Suppressor macrophage treated with lipopolysaccharide for 1 hour (primary cell): ENCODE measurements at regions not wholly inside any gene's neighbourhood (a gene's known extent, or its start where the extent isn't known, plus 50 kb on each side); places are given as distances from the start of the nearest gene placed in this dataset.

Experiments
- DNase-seq, 3 donors: peaks; one replicate each; pipeline ENCODE4 v3.0.0-alpha.2; 2020 to 2022

DNA sequence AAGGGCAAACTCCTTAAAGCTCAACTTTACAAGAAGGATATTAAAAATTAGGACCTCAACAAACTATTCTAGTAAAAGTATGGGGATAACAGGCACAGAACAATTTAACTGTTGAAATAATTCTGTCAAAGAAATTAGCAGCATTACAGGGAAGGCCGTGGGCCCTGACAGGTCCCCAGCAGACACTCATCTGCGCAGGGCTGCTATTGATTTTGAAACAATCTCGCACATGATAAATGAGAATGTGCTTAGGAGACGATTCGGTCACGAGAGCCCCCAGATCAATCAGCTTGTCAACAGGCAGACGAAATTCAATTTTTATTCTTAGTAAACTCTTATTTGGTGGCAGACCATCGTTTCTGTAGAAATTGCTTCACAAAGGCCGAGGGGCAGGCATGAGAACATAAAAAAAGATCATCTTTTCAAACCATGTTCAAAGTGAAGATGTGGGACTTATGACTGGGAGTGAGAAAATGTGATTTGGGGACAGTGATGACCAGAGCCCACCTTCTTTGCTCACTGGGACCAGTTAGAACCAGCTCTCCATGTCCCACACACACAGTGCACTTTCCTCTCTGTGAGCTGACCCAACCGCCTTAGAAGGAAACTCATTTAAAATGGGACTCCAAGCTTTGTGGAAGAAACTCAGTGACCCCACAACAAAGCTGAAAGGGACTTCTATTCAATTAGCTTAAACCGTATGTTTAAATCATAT is 654.5 kb downstream of the TOX3 start:
- no peak for DNase-seq

DNA sequence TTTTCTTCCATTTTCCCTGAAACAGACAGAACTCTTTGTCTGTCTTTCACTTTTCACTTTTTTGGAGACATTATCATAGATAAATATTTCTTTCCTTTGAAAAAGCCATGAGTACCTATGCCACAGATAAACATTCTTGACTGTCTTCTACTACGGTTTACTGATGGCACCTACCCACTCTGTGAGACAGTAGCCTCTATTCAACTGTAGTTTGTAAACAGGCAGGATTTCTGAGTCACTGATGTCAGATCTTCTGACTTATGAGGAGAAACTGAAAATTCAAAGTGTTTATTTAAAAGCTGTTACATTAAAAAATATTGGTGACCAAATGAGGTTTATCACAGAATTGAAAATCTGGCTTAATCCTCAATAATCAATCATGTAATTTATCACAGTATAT is 658.4 kb downstream of the TOX3 start:
- DNase-seq, result no peak

DNA sequence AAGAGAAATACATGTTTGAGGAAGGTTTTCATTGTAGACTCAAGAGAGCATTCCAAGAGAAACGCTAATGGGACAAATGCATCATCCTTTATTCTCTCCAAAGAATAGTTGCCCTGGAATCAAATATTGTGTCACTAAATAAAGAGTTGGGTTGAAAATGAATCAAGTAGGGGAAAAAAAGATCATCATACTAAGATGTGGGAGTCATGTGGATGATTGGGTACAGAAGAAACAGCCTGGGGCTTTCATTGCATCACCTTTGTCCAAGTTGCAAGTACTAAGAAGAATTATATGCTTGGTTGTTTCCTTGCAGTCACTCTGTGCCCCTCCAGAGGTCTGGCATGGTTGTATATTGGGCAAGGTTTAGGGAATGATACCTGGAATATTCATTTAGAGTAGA is 658.9 kb downstream of the TOX3 start:
- no peak for DNase-seq

DNA sequence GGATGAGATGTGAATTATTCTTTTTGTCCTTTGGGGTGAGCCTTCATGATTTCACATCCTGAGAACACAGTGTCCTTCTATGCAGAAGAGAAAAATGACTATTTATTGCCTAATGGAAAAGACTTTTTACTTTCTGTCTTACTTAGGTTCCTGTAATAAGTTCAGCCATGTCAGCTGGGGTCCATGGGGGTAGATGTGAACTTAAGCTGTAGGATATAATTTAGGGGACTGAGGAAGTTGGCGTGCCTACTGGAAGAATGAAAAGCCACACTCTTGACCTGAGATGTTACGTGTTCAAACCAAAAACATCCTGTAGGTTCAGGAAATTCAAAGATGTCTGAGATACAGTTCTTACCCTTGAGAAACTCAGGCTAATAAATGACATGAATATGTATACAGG is 660.5 kb downstream of the TOX3 start:
- no peak for DNase-seq

DNA sequence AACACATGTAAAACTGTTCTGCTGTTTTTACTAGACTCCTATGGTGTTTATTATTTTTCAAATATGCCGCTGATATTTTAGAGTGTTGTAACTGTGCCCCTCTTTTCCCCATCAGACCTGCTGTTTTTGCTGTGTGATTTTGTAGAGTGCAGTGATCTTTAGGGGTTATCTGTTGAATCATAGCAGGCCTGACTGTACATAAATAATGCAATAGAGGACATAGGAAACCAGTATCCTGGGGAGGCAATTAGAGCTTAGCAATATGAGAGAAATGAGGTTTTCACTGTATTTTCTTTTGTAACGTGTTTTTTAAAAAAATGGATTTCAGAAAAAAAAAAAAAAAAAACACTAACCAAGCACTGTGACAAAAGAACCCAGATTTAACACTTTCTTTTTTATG is 662.2 kb downstream of the TOX3 start:
- DNase-seq, result no peak

DNA sequence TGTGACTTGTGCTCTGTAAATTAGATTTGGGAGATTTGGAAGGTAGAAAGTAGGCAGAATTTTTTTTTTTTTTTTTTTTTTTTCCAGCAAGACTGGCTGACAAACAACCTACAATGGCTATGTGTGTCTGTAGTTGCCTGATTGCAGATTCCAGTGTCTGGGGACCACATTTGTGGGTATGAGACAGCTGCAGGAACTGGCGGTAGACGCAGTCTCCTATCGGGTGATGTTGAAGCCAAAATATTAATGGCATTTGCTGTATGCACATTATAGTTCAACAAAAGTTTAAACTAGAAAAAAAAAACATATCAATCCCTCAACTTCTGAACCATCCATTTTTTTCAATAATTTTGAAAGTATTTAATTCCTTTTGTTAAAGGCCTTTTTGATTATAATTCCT is 665.2 kb downstream of the TOX3 start:
- DNase-seq, result no peak

DNA sequence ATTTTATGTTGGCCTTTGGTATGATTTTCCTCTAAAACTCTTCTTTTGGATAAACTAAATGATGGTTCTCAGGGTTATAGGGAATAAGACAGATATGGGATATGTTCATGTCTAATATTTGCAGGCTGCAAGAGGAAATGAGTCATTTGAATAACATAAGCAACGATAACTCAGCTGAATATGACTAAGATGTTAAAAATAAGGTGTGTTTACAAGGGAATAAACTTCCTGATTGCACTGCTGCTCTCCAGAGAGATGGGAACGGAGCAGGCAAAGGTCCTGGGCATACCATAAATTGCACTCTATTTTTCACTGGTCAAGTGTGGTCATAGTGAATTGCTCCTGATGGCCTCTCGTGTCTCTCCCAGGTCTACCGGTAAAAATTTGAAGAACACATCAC is 666.2 kb downstream of the TOX3 start:
- no peak for DNase-seq

DNA sequence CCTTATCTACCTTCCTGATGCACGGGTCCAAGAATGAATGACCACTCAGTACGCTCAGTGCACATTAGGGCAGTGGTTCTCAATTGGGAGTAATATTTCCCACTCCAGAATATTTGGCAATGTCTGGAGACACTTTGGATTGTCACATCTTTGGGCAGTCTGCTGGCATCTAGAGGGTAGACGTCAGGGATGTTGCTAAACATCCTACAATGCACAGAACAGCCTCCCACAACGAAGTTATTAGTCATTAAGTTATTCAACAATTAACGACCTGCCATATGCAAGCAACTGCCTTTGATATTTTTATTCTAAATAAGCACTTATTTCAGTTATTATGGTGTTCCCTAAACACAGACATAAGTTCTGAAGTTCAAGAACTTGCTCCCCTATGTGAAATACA is 669.3 kb downstream of the TOX3 start:
- no peak for DNase-seq

DNA sequence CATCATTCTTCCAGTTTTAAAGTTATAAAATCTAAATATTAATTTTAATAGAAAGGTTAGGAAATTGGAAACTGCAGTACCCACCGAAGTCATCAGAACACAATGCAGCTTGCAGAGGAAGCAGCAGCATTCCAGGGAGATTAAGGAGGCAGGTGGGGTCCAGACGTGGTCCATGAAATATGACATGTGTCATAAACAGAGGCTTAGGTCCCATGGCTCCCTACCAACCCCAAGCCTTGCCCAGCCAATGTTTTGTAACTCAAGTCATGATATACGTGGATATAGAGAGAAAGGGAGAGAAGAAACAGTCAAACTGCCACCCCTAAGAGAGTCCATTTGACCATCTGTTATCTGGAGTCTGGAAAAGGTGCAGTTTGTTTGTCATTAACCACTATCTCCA is 670.0 kb downstream of the TOX3 start:
- DNase-seq, result no peak

DNA sequence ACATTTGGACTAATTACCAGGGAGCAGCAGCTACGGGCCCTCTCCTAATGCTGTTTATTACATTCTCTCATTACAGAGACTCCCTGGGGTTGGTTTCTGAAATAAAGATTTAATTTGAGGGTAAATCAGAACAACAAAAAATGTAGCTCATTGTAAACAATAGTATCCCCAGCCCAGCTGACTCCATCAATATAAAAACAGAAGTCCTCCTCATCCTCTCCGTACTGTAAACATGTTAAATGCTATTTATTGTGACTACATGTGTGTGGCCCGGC is 670.4 kb downstream of the TOX3 start:
- no peak for DNase-seq

DNA sequence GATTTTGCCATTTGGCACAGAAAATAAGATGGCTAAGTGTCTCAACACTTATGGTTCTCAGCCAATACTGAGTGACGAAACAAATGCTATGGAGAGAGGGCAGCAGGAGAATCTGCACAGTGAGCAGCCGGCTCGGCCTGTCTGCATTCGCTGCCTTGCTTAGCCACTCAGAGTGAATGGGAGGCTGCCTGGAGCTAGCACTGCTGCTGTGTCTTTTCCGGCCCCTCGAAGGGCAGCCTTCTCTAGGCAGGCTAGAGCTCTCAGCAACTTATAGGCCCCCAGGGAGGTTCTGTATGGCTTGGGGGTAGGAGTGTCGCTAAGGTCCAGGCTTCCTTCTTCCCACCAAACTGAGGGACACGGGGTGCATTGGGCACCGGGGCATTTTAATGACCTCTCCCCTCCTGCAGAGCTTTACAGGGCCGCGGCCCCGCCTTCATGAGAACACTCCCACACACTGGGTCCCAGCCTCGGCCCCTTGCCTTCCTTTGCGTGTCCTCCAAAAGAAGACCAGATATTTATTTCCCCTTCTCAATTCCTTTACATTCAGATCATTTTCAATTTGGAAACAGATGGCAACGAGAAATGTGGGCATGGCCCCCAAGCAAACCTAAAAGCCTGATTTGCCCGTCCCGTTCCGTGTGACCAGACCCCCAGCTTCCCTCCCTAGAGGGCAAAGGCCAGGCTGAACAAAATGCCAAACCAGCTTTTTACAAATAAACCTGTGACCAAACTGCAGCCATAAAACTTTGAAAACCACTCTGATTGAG is 670.9 kb downstream of the TOX3 start:
- DNase-seq, result no peak

DNA sequence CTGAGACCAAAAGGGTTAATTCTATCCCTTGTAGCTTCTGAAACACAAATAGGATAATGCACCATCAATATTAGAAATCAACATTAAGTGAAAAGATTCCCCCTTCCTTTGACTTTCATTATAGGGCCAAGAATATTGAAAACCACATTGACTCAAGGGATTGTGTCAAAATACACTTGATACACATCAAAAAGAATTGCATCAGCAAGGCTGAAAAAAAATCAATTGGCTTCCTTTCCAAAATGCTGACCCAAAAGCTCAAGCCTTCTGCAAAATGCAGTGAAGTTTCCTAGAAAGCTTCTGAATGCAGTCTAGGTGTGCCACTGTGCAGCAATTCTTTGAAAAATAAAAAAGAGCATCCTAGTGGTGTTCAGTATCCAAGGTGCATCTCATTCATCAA is 674.4 kb downstream of the TOX3 start:
- DNase-seq, result no peak

DNA sequence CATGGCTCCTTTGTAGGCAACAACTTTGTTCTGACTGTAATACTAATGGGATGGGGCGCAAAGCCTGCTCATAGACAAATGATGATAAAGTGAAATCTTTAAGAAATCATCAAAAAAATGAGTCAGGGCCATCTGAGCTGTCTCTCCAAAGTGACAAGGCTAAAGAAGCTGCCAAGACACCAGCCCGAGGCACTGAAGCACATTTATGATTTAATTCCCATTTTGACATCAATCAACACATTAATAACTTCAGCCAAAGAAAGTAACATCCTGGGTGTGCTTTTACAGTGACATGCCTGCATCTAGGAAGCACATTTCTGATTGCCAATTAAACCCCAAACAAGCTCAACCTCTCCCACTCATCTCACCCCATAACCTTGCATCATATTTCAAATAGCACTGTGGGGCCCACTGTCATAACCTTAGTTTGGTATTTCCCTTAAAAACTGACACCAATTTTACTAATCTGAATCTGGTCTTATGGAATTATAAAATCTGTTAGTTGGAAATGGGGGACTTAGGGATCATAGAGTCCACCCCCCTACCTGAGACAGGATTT is 676.6 kb downstream of the TOX3 start:
- DNase-seq, result no peak

DNA sequence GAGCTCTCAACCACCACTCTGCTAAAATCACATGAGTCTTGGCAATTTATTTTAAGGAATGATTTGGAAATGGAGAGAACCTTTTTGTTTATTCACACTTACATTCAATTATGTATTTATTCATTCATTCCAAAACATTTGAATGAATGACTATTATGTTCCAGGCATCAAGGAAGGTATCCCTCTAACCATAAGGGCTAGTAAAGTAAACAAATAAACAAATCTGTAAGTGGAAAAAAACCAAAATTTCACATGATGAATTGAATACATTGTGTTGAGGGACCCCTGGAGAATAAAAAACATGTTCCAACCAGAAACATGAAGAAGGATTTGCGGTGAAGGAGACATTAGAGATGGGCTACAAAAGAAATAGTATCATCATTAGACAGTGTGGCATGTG is 677.8 kb downstream of the TOX3 start:
- DNase-seq, result no peak

DNA sequence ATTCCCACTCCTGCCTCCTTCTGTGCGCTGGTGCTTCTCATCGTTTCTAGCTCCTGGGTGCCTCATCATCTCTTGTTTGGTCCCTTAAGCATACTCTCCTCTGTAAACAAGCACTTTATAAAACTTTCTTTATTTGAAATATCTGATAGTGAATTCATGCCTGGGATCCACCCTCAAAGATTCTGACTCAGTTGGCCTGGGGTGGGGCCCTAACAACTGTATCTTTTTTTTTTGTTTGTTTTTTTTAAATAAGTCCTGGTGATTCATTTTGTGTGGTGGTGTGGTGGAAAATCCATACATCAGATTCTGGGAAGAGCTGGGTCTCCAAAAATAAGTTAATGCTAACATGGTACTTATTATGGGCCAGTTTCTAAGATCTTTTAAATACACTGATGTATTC is 678.3 kb downstream of the TOX3 start:
- no peak for DNase-seq

DNA sequence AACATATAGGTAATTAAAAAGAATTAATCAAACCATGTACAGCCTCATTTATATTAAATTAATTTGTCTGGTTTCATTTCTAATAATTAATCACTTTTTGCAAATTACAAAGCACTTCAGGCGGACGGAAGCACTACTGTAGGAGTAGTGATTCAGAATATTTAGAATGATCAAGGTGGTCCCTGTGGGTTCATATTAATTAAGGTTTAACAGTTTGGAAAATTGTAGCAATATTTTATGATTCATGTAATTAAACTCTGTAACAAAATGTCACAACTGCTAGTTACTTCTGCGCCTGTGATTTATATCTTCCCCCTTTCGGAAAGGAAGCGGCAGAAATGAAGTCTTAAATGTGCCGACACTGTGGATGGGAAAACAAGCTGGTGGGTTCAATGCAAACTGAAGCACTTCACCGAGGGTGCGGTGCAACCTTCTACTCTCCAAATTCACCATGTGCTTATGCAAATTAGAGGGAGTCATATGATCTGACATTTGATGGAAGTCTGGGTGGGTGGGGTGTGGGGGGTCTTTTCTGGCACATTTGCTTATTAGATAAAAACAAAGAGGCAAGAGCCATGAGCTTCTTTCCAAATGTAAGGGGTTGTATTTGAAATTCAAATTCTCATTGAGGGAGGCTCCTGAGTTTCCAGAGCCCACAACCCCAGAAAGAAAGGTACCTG is 679.4 kb downstream of the TOX3 start:
- no peak for DNase-seq

DNA sequence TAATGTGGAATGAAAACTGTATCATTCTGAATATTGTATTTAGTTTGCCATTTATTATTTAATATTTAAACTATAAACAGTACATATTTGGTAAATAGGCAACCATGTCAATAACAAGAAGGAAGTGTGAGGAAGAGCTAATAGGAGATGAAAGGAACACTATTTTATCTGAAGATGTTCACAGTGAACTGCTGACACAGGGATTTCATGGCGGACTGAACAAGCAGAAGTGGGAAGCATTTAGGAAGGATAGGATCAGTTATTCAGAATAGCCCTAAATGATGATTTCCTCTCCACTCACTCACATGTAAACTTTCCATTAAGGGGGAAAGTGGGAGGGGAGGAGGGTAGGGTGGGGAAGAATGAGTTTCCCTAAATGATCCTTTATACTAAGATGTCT is 682.4 kb downstream of the TOX3 start:
- DNase-seq, result no peak

DNA sequence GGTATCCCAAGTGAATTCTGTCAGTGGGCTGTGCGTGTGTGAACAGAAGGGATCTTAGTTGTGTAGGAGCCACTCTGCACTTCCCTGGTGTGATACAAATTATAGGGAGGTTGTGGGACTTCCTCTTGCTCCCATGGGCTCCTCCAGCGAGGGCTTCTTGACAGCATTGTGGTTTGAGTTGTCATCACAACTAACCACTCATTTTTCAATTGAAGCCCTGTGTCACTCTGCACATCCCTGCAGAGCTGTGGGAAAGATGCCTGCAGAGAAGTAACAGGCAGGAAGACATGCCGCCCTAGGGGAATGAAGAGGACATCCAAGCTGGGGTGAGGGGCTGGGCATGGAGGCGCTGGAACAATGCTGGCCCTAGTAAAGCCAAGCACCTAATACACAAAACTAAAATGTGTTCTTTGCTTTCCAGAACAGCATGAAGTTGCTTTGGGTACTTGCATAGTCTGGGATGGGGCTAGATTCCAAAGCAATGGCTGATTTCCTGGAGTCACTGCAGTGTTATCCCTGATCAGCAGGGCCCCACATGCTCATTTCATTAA is 692.5 kb downstream of the TOX3 start:
- no peak for DNase-seq

DNA sequence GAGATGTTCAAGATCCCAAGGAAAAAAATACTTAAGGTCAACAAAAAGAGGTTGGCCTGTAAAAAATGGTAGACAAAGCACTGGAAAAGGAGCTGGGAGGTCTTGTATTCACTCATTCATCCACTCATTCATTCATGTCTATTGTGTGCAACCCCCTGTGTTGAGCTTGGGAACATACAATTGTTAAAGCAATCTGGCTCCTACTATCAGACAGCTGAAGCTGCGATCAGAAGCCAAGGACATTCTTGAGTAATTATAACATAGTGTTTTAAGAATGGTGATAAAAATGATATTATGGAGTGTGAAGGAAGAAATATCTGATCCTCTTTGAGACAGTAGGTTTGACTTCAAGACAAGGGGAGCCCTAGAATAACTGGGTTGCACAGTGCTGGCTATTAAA is 693.4 kb downstream of the TOX3 start:
- DNase-seq, result no peak

DNA sequence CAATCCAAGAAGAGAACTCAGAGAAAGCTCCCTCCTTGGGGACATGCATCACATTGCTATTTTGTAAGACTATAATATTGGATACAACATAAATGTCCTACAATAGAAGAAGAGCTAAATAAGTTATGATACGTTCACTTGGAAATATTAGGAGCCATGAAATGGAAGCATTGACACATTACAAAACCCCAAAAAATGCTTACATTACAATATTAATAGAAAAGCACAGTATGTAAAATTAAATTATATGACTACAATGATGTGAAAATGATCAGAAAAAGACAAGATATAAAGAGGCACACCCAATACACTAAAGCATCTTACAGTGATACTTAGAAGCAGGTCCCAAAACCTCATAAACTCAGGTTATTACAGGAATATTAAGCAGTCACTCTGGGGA is 694.1 kb downstream of the TOX3 start:
- DNase-seq, result no peak

DNA sequence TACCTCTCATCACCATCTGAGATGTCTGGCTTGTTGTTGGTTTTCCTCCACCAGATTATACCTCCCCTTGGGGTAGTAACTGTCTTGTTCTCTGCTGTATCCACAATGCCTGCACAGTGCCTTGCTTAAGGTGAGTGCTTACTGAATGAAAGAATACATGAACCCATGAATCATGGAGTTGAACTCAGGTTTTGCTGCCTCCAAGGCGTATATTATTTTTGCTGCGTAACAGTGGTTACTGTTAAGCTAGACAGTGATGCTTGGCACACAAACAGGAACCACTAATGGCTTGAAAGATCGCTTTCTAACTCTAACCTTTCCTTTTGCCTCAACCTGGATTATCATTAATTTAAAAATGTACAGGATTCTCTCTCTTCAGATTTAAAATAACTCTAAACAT is 695.8 kb downstream of the TOX3 start:
- no peak for DNase-seq

DNA sequence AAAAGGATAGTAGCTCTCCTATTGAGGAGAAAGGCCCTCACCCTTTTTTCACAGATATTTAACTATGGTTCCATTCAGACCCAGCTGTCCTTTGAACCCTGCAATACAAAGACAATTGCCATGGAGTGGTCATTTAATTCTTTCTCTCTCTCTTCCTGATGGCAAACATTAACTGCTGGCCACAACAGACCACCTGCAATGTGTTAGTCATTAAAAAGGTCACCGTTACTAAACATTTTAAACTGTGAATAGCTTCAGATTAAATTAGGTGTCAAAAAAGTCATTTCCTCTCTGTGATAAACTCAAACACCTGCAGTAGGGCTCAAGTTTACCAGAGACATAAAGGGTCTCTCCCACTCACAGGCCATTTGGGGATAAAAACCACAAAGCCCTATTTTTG is 697.2 kb downstream of the TOX3 start:
- DNase-seq, result no peak

DNA sequence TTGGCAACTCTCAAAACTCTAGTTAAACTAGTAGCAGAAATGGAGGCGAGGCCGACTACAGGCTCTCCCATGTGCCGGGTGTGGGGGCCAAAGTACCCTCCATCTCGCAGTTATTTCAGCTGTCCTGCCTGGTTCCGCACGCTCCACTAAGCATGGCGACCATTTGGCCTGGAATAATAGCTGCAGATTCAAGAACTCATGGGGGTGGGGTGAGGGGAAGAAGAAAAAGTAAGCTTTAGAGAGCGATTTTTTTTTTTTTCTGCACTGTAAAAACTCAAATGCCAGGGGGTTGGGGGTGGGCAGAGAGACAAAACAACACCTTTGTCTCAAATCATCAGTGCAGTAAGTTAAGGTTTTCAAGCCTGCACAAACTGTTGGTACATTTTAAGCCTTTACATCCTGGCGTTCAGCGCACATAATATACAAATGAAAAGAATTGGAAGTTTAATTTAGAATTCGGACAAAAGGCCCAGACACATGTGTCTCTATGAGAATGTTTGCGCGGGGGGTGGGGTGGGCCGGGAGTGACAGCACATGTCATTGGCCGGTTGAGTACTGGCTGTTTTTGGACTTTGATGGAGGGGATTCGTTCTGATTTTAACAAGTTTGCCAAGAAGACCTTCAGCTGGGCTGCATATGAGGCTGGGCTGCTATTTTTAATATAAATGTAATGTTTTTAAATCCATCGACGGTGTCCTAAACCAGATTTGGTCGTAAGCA is 694.7 kb upstream of the SALL1 start:
- DNase-seq, result no peak
